ENCODE measurements at regions not wholly inside any gene's neighbourhood (a gene's known extent, or its start where the extent isn't known, plus 50 kb on each side); places are given as distances from the start of the nearest gene placed in this dataset.
"Not testable (repeated sequence)": the region's sequence is repeated elsewhere in the genome, so short reads cannot be mapped to it uniquely, and the experiment has no call there.

- H3K27me3 ChIP-seq (ENCODE audit: control insufficient read depth in 1 of 2, insufficient read depth in 2 of 2, low read length in 2 of 2) = no peaks in the 10 kb centered on the region
- no peaks in the 10 kb centered on the region for H3K9me3 ChIP-seq (ENCODE audit: control insufficient read depth in 2 of 2, low read length in 2 of 2)
- H3K4me3 ChIP-seq (ENCODE audit: low read length in 2 of 2) = no peak overlapping the region
- H3K9ac ChIP-seq (ENCODE audit: low read length in 2 of 2) = no peak overlapping the region
- H3K4me1 ChIP-seq (ENCODE audit: control insufficient read depth, insufficient read depth, low read length) = no peaks in the 10 kb centered on the region
- no peak overlapping the region for H3K27ac ChIP-seq (ENCODE audit: low read length)
- H3K36me3 ChIP-seq (ENCODE audit: control insufficient read depth in 2 of 2, insufficient read depth in 2 of 2, low read length in 2 of 2) = no peaks in the 10 kb centered on the region
These were observed 887.3 kb upstream of the CRIM1 start for GRCh38 chr2:35468245-35468644.

- no peaks in the 10 kb centered on the region for H3K36me3 ChIP-seq (ENCODE audit: control insufficient read depth in 2 of 2, insufficient read depth in 2 of 2, low read length in 2 of 2)
- H3K27me3 ChIP-seq (ENCODE audit: control insufficient read depth in 1 of 2, insufficient read depth in 2 of 2, low read length in 2 of 2) = no peaks in the 10 kb centered on the region
- H3K4me1 ChIP-seq (ENCODE audit: control insufficient read depth, insufficient read depth, low read length) = no peaks in the 10 kb centered on the region
- H3K9ac ChIP-seq (ENCODE audit: low read length in 2 of 2) = no peak overlapping the region
- no peak overlapping the region for H3K4me3 ChIP-seq (ENCODE audit: low read length in 2 of 2)
- H3K27ac ChIP-seq (ENCODE audit: low read length) = no peak overlapping the region
- H3K9me3 ChIP-seq (ENCODE audit: control insufficient read depth in 2 of 2, low read length in 2 of 2) = no peaks in the 10 kb centered on the region
These were observed 891.6 kb upstream of the CRIM1 start for GRCh38 chr2:35463805-35464596.

DNA sequence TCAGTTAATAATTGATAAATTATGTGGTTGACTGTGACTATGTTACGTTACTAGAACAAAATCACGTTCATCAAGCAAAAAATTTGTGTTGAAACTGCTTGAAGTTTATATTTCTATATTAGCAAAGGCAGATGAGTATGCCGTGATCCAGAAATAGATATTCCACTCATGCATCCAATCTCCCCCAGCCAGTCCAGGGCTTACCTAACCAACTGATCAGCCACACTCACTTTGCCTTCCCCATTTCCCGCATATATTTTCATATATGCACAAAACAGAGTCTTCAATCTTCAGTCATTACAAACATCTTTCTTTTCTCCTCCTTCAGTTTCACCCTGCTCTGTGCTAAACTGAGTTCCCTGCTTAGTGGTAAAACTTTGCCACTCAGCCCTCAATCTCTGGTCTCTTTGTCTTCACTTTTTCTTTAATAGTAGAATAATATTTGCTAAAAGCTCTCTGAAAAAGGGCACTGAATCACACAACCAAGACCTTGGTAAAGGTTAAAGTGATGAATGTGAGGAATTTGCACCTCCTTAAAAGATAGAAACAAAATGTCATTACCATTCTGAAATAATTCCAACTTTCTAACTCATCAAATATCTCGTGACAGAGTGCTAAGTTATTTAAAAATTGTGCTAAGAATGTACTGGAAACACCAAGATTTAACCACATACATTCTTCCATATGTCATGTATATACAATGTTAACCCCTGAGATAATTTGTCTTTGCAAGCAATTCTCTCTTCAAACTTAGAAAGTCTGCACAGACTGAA, 893.2 kb upstream of the CRIM1 start:
- H3K9ac ChIP-seq (ENCODE audit: low read length in 2 of 2) = no peak overlapping the region
- no peak overlapping the region for H3K4me3 ChIP-seq (ENCODE audit: low read length in 2 of 2)
- no peaks in the 10 kb centered on the region for H3K4me1 ChIP-seq (ENCODE audit: control insufficient read depth, insufficient read depth, low read length)
- H3K36me3 ChIP-seq (ENCODE audit: control insufficient read depth in 2 of 2, insufficient read depth in 2 of 2, low read length in 2 of 2) = no peaks in the 10 kb centered on the region
- no peaks in the 10 kb centered on the region for H3K27me3 ChIP-seq (ENCODE audit: control insufficient read depth in 1 of 2, insufficient read depth in 2 of 2, low read length in 2 of 2)
- no peaks in the 10 kb centered on the region for H3K9me3 ChIP-seq (ENCODE audit: control insufficient read depth in 2 of 2, low read length in 2 of 2)
- H3K27ac ChIP-seq (ENCODE audit: low read length) = no peak overlapping the region

- no peaks in the 10 kb centered on the region for H3K4me1 ChIP-seq (ENCODE audit: control insufficient read depth, insufficient read depth, low read length)
- no peak overlapping the region for H3K4me3 ChIP-seq (ENCODE audit: low read length in 2 of 2)
- H3K36me3 ChIP-seq (ENCODE audit: control insufficient read depth in 2 of 2, insufficient read depth in 2 of 2, low read length in 2 of 2) = no peaks in the 10 kb centered on the region
- H3K9ac ChIP-seq (ENCODE audit: low read length in 2 of 2) = no peak overlapping the region
- H3K27ac ChIP-seq (ENCODE audit: low read length) = no peak overlapping the region
- H3K9me3 ChIP-seq (ENCODE audit: control insufficient read depth in 2 of 2, low read length in 2 of 2) = no peaks in the 10 kb centered on the region
- no peaks in the 10 kb centered on the region for H3K27me3 ChIP-seq (ENCODE audit: control insufficient read depth in 1 of 2, insufficient read depth in 2 of 2, low read length in 2 of 2)
These were observed 894.2 kb upstream of the CRIM1 start for GRCh38 chr2:35461406-35461805.

GRCh38 chr2:35454966-35455638, 900.5 kb upstream of the CRIM1 start:
- H3K27ac ChIP-seq (ENCODE audit: low read length) = no peak overlapping the region
- H3K27me3 ChIP-seq (ENCODE audit: control insufficient read depth in 1 of 2, insufficient read depth in 2 of 2, low read length in 2 of 2) = no peaks in the 10 kb centered on the region
- no peak overlapping the region for H3K4me3 ChIP-seq (ENCODE audit: low read length in 2 of 2)
- H3K4me1 ChIP-seq (ENCODE audit: control insufficient read depth, insufficient read depth, low read length) = no peaks in the 10 kb centered on the region
- no peaks in the 10 kb centered on the region for H3K9me3 ChIP-seq (ENCODE audit: control insufficient read depth in 2 of 2, low read length in 2 of 2)
- H3K36me3 ChIP-seq (ENCODE audit: control insufficient read depth in 2 of 2, insufficient read depth in 2 of 2, low read length in 2 of 2) = no peaks in the 10 kb centered on the region
- H3K9ac ChIP-seq (ENCODE audit: low read length in 2 of 2) = no peak overlapping the region

GRCh38 chr2:35447821-35448220, 907.8 kb upstream of the CRIM1 start:
- Histone ChIP-seq H3K4me3 (ENCODE audit: low read length in 2 of 2) (no peak overlapping the region), H3K36me3 (ENCODE audit: control insufficient read depth in 2 of 2, insufficient read depth in 2 of 2, low read length in 2 of 2) (no peaks in the 10 kb centered on the region), H3K4me1 (ENCODE audit: control insufficient read depth, insufficient read depth, low read length) (no peaks in the 10 kb centered on the region), H3K9ac (ENCODE audit: low read length in 2 of 2) (no peak overlapping the region), H3K27me3 (ENCODE audit: control insufficient read depth in 1 of 2, insufficient read depth in 2 of 2, low read length in 2 of 2) (no peaks in the 10 kb centered on the region), H3K27ac (ENCODE audit: low read length) (no peak overlapping the region), H3K9me3 (ENCODE audit: control insufficient read depth in 2 of 2, low read length in 2 of 2) (no peaks in the 10 kb centered on the region)

DNA sequence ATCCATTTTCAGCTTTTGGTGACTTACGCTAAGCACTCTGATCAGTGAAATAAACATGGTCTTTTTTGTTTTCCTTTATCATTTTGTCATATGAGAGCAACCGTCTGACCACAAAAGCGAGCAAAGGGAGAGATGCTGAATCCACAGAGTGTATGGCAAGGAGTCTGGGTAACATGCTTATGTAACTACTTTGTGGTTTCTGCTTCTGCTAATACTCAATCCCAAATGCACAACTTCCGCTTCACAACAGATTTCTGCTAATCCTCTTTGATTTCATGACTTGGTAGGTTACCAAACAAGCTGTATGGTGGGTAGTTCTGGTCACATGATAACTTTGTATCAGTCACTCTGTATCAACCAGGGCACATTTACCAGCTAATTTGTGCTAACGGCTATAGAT, 908.4 kb upstream of the CRIM1 start:
- H3K4me3 ChIP-seq (ENCODE audit: low read length in 2 of 2) = no peak overlapping the region
- no peaks in the 10 kb centered on the region for H3K4me1 ChIP-seq (ENCODE audit: control insufficient read depth, insufficient read depth, low read length)
- H3K36me3 ChIP-seq (ENCODE audit: control insufficient read depth in 2 of 2, insufficient read depth in 2 of 2, low read length in 2 of 2) = no peaks in the 10 kb centered on the region
- no peak overlapping the region for H3K27ac ChIP-seq (ENCODE audit: low read length)
- no peaks in the 10 kb centered on the region for H3K9me3 ChIP-seq (ENCODE audit: control insufficient read depth in 2 of 2, low read length in 2 of 2)
- H3K9ac ChIP-seq (ENCODE audit: low read length in 2 of 2) = no peak overlapping the region
- H3K27me3 ChIP-seq (ENCODE audit: control insufficient read depth in 1 of 2, insufficient read depth in 2 of 2, low read length in 2 of 2) = no peaks in the 10 kb centered on the region

DNA sequence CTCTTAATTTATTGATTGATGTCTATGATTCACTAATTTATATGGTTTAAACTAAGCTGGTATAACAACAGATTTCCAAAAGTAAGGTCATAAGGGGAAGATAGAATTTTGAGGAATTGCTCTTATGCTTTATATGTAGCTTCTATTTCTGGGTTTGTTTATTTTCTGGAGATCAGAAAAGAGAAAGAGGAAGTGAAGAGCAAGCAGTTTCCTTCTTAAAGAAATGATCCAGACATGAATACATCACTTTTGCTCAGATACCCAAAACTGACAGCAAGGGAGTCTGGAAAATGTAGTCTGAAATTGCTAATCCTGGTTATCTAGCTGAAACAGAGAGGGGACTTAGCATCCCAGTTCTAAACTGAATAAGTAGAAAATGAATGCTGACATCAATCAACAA, 912.5 kb upstream of the CRIM1 start:
- Histone ChIP-seq H3K4me1 (ENCODE audit: control insufficient read depth, insufficient read depth, low read length) (no peaks in the 10 kb centered on the region), H3K36me3 (ENCODE audit: control insufficient read depth in 2 of 2, insufficient read depth in 2 of 2, low read length in 2 of 2) (no peaks in the 10 kb centered on the region), H3K9me3 (ENCODE audit: control insufficient read depth in 2 of 2, low read length in 2 of 2) (no peaks in the 10 kb centered on the region), H3K27me3 (ENCODE audit: control insufficient read depth in 1 of 2, insufficient read depth in 2 of 2, low read length in 2 of 2) (no peaks in the 10 kb centered on the region), H3K4me3 (ENCODE audit: low read length in 2 of 2) (no peak overlapping the region), H3K27ac (ENCODE audit: low read length) (no peak overlapping the region), H3K9ac (ENCODE audit: low read length in 2 of 2) (no peak overlapping the region)

DNA sequence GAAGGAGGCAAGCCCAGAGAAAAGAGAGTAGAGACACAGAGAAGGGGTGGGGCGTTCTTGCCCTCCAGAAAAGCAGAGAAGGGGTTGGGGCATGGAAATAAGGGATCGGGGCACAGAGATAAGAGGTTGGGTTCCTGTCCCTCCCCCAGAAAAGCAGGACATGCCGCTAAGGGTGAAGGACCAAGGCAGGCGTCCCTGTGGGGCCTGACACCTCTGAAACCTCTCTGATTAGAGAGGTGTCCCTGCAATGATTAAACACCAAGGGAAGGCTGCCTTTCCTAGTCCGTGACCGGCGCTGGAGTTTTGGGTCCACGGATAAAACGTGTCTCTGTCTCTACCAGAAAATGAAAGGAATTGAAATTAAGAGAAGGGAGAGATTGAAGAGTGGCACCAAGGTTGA, 914.0 kb upstream of the CRIM1 start:
- H3K27ac ChIP-seq (ENCODE audit: low read length); H3K9ac ChIP-seq (ENCODE audit: low read length in 2 of 2): not testable (repeated sequence)

DNA sequence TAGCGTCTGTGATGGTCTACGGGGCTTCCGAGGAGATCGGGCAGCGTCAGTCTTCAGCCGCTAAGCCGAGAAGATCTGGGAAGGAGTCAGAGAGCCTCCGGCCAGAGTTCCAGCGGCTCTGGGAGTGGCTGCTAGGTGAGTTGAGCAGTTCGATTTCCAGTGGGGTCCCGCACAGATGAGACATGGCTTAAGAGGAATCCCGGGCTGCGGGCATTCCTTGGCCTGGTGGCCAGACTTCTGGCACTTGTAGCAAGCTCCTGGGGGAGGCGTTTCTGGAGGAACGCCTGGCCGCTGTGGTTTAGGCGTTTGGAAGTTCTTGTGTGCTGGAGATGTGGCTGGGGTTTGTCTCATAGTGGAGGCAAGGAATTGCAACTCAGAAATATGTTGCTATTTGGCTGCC, 915.3 kb upstream of the CRIM1 start:
- not testable (repeated sequence) for H3K27me3 ChIP-seq (ENCODE audit: control insufficient read depth in 1 of 2, insufficient read depth in 2 of 2, low read length in 2 of 2); H3K9ac ChIP-seq (ENCODE audit: low read length in 2 of 2); H3K4me1 ChIP-seq (ENCODE audit: control insufficient read depth, insufficient read depth, low read length); H3K27ac ChIP-seq (ENCODE audit: low read length); H3K9me3 ChIP-seq (ENCODE audit: control insufficient read depth in 2 of 2, low read length in 2 of 2); H3K4me3 ChIP-seq (ENCODE audit: low read length in 2 of 2); H3K36me3 ChIP-seq (ENCODE audit: control insufficient read depth in 2 of 2, insufficient read depth in 2 of 2, low read length in 2 of 2)

More for the DNA sequence above, 914.0 kb upstream of the CRIM1 start:
- H3K9me3 ChIP-seq (ENCODE audit: control insufficient read depth in 2 of 2, low read length in 2 of 2); H3K27me3 ChIP-seq (ENCODE audit: control insufficient read depth in 1 of 2, insufficient read depth in 2 of 2, low read length in 2 of 2); H3K36me3 ChIP-seq (ENCODE audit: control insufficient read depth in 2 of 2, insufficient read depth in 2 of 2, low read length in 2 of 2); H3K4me1 ChIP-seq (ENCODE audit: control insufficient read depth, insufficient read depth, low read length); H3K4me3 ChIP-seq (ENCODE audit: low read length in 2 of 2): not testable (repeated sequence)

- H3K9ac ChIP-seq (ENCODE audit: low read length in 2 of 2); H3K4me3 ChIP-seq (ENCODE audit: low read length in 2 of 2); H3K9me3 ChIP-seq (ENCODE audit: control insufficient read depth in 2 of 2, low read length in 2 of 2); H3K36me3 ChIP-seq (ENCODE audit: control insufficient read depth in 2 of 2, insufficient read depth in 2 of 2, low read length in 2 of 2); H3K4me1 ChIP-seq (ENCODE audit: control insufficient read depth, insufficient read depth, low read length); H3K27me3 ChIP-seq (ENCODE audit: control insufficient read depth in 1 of 2, insufficient read depth in 2 of 2, low read length in 2 of 2); H3K27ac ChIP-seq (ENCODE audit: low read length): not testable (repeated sequence)
These were observed 918.7 kb upstream of the CRIM1 start for GRCh38 chr2:35436893-35437292.
